BE2C (cell line): ENCODE measurements at regions not wholly inside any gene's neighbourhood (a gene's known extent, or its start where the extent isn't known, plus 50 kb on each side); places are given as distances from the start of the nearest gene placed in this dataset.

Experiments
- DNase-seq: peaks from one replicate; pipeline ENCODE4 v3.0.0-alpha.2; 2020
- H3K27me3 ChIP-seq: fragments of 250-450 bp; sonication (Bioruptor Pico); 2 replicates; pipeline ENCODE4 v1.5.1; 2020; ENCODE audit warnings: mild to moderate bottlenecking
- H3K36me3 ChIP-seq: fragments of 250-450 bp; sonication (Bioruptor Pico); 2 replicates; pipeline ENCODE4 v1.5.1; 2020; ENCODE audit warnings: mild to moderate bottlenecking
- H3K4me1 ChIP-seq: fragments of 250-450 bp; sonication (Bioruptor Pico); 2 replicates; pipeline ENCODE4 v1.5.1; 2020
- H3K4me3 ChIP-seq: 2 replicates; pipeline ENCODE4 v1.5.1; 2011; ENCODE audit warnings: low read depth, low read length
- H3K9me3 ChIP-seq: fragments of 250-450 bp; sonication (Bioruptor Pico); 2 replicates; pipeline ENCODE4 v1.5.1; 2020
- TF ChIP-seq, protein P1 (sequence below): IDR thresholded peaks from 2 replicates; pipeline ENCODE4 v1.5.1; 2012; ENCODE audit warnings: mild to moderate bottlenecking, low read depth, low read length

DNA sequence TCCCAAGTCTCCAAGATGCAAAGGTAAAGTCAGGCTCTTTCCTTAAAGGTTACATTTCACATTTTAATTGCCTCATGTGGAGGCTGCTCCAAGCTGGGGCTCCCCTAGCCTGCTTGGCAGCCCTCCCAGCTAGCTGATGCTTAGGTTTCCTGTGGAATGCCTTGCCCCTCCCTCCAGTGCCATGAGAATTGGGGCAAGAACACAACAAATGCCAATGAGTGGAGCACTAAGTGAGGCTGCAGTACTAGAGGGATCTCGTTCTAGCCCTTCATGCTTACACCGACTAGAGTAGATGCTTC, 597.7 kb downstream of the MID1IP1 start:
- Histone ChIP-seq H3K27me3 (no peaks in the 10 kb centered on the region), H3K9me3 (no peaks in the 10 kb centered on the region), H3K36me3 (no peaks in the 10 kb centered on the region), H3K4me3 (no peak overlapping the region), H3K4me1 (no peaks in the 10 kb centered on the region)
- TF ChIP-seq, protein P1, sequence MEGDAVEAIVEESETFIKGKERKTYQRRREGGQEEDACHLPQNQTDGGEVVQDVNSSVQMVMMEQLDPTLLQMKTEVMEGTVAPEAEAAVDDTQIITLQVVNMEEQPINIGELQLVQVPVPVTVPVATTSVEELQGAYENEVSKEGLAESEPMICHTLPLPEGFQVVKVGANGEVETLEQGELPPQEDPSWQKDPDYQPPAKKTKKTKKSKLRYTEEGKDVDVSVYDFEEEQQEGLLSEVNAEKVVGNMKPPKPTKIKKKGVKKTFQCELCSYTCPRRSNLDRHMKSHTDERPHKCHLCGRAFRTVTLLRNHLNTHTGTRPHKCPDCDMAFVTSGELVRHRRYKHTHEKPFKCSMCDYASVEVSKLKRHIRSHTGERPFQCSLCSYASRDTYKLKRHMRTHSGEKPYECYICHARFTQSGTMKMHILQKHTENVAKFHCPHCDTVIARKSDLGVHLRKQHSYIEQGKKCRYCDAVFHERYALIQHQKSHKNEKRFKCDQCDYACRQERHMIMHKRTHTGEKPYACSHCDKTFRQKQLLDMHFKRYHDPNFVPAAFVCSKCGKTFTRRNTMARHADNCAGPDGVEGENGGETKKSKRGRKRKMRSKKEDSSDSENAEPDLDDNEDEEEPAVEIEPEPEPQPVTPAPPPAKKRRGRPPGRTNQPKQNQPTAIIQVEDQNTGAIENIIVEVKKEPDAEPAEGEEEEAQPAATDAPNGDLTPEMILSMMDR: no peak
- DNase-seq: no peak

DNA sequence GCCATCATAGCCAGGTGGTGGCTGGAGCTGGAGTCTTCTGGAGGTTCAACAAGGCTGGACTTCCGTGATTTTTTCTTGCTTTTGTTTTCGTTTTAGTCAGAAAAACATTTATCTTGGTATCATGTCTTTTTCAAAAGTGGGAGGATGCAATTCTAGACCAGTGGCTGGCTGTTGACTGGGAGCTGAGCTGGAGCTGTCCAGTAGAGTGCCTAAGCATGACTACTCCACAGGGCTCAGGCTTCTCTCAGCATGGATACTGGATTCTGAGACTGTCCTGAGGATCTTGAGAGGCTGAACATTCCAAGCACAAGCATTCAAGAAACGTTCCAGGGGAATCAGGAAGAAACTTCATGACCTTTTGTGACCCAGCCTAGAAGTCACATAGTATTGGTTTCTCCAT, 598.1 kb downstream of the MID1IP1 start:
- DNase-seq: no peak
- Histone ChIP-seq H3K4me3 (no peak overlapping the region), H3K4me1 (no peaks in the 10 kb centered on the region), H3K36me3 (no peaks in the 10 kb centered on the region), H3K9me3 (no peaks in the 10 kb centered on the region), H3K27me3 (no peaks in the 10 kb centered on the region)
- TF ChIP-seq, protein P1: no peak

DNA sequence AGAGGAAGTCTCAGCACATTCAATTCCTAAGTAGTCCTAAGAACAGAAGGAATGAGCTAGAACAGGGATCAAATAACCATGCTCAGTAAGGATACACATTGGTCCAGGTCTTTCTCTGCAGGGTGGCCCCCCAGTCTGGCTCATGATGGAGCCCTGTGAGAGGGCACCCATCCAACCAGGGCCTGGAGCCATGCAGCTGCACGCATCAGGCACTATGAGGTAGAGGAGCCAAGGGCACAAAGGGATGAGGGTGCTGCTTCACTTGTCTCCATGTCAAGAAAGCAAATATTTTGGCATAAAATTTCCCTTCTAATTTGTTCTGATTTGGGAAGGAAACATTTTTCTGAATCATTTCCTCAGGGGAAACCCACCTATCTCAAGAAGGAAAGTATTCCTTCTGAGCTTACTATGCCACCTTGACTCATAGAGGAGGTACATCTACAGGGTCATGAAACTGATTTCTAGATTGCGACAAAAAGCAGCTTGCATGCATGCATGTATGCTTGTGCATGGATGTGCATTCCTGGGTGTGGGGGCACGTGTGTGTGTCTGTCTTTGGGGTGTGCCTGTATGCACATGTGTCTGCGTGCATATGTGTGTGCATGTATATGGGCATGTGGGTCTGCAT, 600.3 kb downstream of the MID1IP1 start:
- TF ChIP-seq, protein P1: no peak
- no peak for DNase-seq
- no peak overlapping the region for H3K4me3 ChIP-seq
- no peaks in the 10 kb centered on the region for H3K9me3 ChIP-seq
- H3K27me3 ChIP-seq: no peaks in the 10 kb centered on the region
- no peaks in the 10 kb centered on the region for H3K36me3 ChIP-seq
- no peaks in the 10 kb centered on the region for H3K4me1 ChIP-seq

DNA sequence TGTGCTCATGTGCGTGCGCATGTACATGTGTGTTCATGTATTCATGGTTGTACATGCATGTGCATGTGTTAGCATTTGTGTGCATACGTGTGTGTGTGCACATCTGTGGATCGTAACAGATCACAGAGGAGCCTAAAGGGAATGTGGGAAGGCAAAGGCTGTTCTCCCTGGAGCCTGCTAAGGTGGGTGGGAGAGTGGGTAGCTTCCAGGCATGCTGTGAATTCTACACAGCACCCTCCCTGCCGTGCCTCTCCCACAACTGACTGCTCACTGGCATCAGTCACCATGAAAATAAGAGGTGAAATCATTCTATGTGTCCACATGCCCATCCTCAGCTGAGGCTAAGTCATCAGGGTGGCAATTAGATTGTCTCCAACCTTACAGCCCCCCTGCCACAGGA, 600.9 kb downstream of the MID1IP1 start:
- H3K27me3 ChIP-seq: no peaks in the 10 kb centered on the region
- no peaks in the 10 kb centered on the region for H3K36me3 ChIP-seq
- DNase-seq: no peak
- H3K4me1 ChIP-seq: no peaks in the 10 kb centered on the region
- H3K4me3 ChIP-seq: no peak overlapping the region
- no peaks in the 10 kb centered on the region for H3K9me3 ChIP-seq
- TF ChIP-seq, protein P1: no peak

DNA sequence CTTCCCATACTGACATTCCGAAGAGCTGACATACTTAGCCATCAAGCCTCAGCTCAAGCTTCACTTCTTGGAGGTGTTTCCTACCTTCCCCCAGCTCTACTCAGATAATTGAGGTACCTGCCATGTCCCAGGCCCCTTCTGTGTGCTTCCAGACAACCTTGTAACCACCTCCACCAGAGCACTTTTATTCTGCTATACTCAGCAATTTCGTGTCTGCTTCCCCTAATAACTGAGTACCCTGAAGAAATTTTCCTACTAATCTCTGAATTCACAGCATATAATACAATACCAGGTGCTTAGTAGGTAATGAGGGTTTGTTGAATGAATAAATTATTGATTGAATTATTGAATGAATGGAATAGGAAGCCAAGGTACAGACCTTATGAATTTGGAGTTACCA, 605.5 kb downstream of the MID1IP1 start:
- H3K4me1 ChIP-seq: no peaks in the 10 kb centered on the region
- no peaks in the 10 kb centered on the region for H3K9me3 ChIP-seq
- H3K36me3 ChIP-seq: no peaks in the 10 kb centered on the region
- H3K4me3 ChIP-seq: no peak overlapping the region
- DNase-seq: no peak
- TF ChIP-seq, protein P1: no peak
- no peaks in the 10 kb centered on the region for H3K27me3 ChIP-seq

DNA sequence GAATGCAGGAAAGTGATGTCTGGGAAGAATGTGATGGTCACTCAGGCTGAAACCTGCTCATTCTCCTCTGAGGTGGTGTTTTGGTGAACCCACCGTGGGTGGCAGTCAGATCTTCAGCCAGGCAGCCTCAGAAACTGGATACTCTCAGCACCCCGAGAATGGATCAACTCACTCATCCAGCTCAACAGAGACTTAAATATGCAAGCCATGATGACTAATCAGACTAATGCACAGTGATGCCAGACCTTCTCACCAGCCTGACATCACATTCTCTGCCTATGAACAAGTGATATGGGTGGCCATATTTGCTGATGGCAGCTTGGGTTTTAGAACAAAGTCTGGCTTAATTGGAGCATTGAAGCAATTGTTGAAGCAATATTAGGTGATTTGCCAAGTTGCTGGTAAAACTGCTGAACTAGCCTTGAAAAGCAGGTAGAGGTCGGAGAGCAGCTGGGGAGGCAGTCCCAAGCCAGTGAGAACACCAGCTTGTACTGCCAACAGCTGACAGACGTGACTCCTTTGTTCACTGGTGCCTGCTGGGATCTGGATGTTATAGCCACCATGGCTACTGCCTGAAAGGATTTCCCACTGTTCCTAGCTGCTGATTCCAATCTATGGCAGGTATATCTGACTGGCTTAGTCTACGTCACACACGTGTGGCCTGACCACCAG, 608.1 kb downstream of the MID1IP1 start:
- TF ChIP-seq, protein P1: no peak
- H3K36me3 ChIP-seq: no peaks in the 10 kb centered on the region
- H3K9me3 ChIP-seq: no peaks in the 10 kb centered on the region
- DNase-seq: no peak
- no peak overlapping the region for H3K4me3 ChIP-seq
- no peaks in the 10 kb centered on the region for H3K4me1 ChIP-seq
- H3K27me3 ChIP-seq: no peaks in the 10 kb centered on the region
